NOMO-1 treated with dmso at 0.1 percent for 144 hours (cell line): ENCODE measurements at regions not wholly inside any gene's neighbourhood (a gene's known extent, or its start where the extent isn't known, plus 50 kb on each side); places are given as distances from the start of the nearest gene placed in this dataset.

Source experiments
- DNase-seq: peaks from one replicate; lab custom pipeline; 2025; ENCODE audit not compliant: unreplicated experiment; lab: John Stamatoyannopoulos, UW

DNA sequence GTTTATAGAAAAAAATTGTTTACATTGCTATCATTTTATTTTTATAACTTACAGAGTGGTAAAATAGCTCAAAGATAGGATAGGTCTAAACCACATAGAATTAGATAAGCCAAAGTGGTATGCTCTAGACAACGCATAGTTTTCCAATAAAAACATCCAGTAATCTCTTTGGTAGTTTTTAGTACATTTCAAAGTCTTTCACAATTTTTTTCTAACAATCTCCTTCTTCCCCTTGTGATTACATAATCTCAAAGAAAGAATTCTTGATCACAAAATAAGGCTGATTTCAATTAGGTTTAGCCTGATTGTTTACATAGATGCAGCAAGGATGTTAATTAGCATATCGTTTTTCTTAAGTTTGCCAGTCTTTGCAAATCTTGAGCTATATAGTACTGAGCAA is 460.0 kb downstream of the FUT8 start:
- no peak for DNase-seq

- no peak for DNase-seq
Measured at GRCh38 chr14:65877166-65877565, 464.6 kb downstream of the FUT8 start.

DNA sequence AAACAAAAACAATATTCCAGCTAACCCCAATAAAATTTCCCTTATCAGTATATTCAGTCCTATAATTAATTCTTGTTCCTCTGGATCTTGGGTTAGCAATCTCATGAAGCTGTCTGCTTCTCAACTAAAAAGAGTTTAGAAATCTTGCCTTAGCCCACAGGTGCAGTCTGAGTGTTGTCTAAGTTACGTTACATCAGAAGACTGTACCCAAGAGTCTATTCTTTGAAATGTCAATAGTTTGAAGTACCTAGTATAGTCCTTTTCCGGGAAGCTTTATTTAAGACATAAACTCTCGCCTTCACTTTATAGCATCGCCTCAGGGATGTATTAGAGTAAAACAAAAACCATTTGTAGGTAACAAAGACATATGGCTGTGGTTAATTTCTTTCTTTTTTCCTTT is 465.1 kb downstream of the FUT8 start:
- no peak for DNase-seq

DNA sequence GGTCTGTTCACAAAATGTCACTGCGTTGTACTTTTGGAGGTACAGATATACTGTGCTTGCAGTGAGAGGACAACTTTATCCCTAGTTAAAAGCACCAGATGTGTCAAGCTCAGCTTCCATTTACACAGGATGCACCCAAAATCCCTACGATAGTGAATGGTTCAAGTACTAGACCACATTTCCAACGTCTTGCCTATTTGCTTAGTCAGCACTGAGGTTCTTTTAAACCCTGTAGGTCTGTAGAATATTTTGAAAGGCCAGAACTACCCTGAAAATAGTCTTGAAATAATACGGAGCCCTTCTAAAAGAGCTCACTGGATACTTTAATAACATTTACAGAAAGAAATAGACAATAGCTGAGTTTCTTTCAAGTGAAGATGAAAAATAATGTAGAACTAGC is 466.1 kb downstream of the FUT8 start:
- DNase-seq = no peak

DNA sequence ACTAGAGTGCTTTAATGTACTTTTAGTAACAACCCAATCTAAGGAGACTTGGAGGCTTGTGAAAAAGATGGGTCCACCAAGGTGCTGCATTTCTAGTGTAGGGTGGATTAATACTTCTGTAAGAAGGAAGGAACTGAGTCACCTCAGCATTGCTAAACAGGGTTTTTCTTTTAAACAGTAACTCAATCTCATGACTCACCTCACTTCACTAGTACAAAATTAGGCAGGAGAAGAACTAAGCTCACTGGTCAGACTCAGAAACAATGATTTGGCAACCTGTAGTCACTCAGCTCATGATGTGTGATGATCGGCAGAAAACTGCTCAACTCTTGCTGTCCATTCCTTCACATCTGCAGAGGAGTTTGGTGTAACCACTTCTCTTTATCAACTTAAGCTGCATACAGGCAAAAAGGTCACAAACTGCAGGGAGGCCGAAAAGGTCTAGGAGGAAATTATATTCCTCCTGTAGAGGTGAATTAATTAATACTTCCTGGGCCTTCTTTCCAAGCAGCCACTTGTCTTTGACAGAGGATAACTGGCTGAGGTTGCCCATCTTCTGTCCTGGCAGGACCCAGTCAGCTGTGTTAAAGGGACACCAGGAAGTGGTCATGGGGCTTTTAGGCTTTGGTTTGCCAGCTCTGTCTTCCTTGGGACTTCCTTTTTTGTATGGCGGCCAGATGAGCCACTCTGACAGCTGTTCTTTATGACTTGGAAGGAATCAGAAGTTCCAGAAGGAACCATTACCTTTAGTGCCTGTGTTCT is 466.9 kb downstream of the FUT8 start:
- peak; percentile 82 for DNase-seq

GRCh38 chr14:65880507-65880906 is 468.0 kb downstream of the FUT8 start:
- DNase-seq = no peak

DNA sequence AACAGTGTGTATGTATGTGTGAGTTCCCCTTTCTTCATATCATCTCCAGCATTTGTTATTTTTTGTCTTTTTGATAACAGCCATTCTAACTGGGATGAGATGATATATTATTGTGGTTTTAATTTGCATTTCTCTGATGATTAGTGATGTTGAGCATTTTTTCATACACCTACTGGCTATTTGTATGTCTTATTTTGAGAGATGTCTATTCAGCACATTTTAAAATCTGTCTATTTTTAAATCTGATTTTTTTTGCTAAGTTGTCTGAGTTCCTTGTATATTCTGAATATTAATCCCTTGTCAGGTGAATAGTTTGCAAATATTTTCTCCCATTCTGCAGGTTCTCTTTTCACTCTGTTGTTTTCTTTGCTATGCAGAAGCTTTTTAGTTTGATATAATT is 469.1 kb downstream of the FUT8 start:
- no peak for DNase-seq

DNA sequence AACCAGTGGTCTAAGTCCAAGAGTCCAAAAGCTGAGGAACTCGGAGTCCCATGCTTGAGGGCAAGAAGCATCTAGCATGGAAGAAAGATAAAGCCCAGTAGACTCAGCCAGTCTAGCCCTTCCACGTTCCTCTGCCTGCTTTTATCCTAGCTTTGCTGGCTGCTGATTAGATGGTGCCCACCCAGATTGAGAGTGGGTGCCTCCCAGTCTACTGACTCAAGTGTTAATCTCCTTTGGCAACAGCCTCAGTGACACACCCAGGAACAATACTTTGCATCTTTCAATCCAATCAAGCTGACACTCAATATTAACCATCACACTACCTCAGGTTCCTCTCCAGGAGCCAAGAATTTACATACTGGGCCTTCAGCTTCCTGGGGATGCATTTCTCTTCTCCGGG is 476.1 kb downstream of the FUT8 start:
- no peak for DNase-seq

DNA sequence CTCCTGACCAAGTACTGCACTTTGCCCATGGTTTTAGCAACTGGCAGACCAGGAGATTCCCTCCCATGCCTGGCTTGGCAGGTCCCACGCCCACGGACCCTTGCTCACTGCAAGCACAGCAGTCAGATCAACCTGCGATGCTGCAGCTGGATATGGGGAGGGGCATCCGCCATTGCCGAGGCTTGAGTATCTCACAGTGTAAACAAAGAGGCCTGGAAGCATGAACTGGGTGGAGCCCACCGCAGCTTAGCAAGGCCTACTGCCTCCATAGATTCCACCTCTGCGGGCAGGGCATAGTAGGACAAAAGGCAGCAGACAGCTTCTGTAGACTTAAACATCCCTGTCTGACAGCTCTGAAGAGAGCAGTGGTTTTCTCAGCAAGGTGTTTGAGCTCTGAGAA is 479.8 kb downstream of the FUT8 start:
- DNase-seq = no peak

DNA sequence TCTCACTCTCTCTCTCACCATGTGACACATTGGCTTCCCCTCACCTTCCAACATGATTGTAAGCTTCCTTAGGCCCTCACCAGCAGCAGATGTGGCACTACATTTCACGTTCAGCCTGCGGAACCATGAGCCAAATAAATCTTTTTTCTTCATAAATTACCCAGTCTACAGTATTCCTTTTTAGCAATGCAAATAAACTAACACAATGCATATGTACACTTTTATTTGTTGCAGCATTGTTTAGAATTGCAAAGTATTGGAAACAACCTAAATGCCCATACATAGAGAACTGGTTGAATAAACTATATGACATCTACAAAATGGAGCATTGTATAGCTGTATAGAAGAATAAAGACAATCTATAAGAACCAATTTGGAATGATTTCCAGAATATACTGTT is 487.6 kb downstream of the FUT8 start:
- DNase-seq = no peak

DNA sequence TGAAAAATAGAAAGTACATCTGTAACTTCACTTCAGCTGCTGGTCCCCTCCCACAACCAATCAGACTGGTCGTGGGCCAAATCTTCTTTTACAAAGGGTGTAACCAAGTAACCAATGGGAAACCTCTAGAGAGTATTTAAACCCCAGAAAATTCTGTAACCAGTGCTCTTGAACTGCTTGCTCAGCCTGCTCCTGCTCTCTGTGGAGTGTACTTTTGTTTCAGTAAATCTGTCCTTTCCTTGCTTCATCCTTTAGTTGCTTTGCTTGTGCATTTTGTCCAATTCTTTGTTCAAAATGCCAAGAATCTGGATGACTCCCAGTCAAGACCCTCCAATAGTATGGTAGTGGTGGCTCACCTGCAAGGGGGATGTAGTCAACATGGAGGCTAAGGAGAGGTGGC is 489.1 kb downstream of the FUT8 start:
- no peak for DNase-seq

GRCh38 chr14:65904988-65905387 is 492.5 kb downstream of the FUT8 start:
- no peak for DNase-seq

- DNase-seq = no peak
Measured at GRCh38 chr14:65906344-65906743, 493.8 kb downstream of the FUT8 start.

DNA sequence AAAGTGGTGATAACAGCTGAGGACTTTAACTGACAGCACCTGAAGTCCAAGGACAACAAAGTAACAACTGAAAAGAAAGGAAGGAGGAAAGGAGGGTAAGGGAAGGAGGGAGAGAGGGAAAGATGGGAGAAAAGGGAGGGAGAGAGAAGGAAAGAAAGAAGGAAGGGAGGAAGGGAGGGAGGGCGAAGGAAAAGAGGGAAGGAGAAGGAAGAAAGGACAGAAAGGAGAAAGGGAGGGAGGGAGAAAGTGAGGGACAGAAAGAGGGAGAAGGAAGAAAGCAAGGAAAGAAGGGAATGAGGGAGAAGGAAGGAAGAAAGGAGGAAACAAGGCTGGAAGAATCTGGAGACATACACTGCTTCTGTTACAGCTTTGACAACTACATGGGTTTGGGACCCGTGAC is 494.4 kb downstream of the FUT8 start:
- DNase-seq = no peak

DNA sequence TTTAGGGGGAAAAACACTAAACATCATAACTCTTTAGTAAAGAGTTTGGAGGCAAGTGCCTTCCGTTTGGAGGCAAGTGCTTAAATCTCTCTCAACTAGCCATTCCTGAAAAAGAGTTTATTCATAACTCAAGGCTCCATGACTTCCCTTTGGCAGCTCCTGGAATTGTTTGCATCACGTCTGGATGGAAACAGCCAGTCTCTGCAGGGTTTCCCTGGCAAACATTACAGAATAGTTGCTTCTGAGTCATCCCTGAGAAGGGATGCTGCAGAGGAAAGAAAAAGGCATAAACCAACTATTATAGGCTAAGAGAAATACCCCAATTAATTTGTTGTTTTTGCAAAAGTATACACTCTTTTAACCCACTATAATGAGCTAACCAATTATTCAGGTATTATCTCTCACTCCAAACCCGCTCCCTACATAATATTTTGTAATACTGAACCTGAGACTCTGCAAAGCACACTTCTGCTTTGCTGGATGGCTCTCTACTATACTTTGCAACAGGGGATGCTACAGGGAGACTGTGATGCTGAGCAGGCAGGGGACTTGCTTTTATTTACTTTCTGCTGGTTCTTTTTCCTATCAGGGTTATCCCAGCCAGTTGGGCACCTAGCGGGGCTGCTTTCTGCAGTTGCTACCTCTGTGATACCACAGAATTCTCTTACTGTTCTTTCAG is 497.7 kb downstream of the FUT8 start:
- no peak for DNase-seq

GRCh38 chr14:65915125-65915524 is 502.6 kb downstream of the FUT8 start:
- no peak for DNase-seq

DNA sequence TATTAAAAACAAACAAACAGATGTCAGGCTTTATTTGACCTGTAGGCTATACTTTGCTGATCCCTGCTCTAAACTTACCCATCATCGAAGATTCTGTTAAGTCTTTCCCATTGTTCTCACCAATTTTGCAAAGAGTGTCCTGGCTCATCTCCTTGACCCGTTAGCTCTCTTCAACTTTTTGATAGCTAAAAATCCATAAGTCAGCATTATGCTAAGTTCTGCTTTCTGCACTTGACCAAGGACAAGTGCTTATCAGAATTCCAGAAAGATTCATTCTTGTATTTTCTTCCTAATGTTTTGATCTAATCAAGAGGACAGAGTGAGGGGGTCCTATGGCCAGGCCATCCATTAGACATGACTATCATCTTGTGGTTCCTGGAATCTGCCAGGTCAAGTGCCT is 503.5 kb downstream of the FUT8 start:
- no peak for DNase-seq

GRCh38 chr14:65920996-65921395 is 508.5 kb downstream of the FUT8 start:
- DNase-seq = no peak

DNA sequence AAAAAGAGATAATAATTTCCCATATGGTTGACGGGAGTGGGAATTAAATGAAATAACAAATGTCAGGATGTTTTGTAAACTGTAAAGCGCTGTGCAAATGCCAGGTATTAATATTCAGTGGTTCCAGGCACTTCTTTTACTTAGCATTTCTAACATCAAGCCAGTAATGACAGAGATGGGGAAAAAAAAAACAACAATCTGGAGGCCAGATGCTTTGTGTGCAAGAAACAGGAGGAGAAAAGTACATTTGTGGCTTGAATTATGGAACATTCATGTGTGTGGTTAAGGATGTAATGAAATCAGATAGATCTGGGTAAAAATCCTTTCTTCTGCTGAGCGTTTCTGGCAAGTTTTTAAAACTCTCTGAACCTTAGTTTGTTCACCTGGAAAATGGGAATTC is 509.6 kb downstream of the FUT8 start:
- DNase-seq = no peak

- no peak for DNase-seq
Measured at GRCh38 chr14:65926504-65926903, 514.0 kb downstream of the FUT8 start.

DNA sequence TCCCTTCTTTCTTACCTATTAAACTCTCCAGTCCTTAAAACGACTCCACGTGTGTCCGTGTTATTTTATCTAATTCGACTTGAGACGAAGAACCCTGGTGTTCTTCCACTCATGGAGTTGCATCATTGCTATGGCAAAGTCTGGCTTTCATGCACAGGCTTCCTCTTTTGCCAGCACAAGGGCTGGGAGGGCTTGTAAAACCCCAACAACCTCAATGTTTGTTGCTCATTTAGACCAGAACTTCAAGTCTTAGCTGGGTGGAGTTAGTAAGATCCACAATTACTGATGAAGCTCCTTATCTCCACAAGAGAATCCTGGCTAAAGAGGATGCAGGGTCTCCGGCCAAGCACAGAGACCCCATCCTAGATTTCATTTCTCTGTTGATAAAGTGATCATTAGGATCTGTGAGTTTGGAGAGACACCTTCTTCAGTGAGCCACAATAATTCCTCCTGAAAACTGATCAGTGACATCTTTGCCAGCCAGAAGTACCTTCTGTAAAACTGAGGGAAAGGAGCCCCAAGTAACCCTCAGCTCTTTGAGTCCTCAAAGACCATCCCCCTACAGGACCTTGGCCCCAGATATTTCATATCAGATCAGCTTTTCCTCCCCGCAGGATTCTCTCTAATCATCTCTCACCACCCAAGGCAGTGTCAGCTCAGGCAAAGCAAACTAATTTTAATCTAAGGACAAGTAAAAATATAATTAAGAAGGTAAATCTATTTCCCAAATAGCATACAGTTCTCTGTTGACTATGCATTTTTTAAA is 514.6 kb downstream of the FUT8 start:
- DNase-seq = peak; percentile 17

GRCh38 chr14:65927931-65928356 is 515.4 kb downstream of the FUT8 start:
- DNase-seq = no peak
